ENCODE measurements at regions not wholly inside any gene's neighbourhood (a gene's known extent, or its start where the extent isn't known, plus 50 kb on each side); places are given as distances from the start of the nearest gene placed in this dataset.
"Not testable (repeated sequence)": the region's sequence is repeated elsewhere in the genome, so short reads cannot be mapped to it uniquely, and the experiment has no call there.

- no peak for DNase-seq
Observed at GRCh38 chr5:63085561-63085960, 506.9 kb downstream of the LRRC70 start.

GRCh38 chr5:63083689-63084088 lies 505.1 kb downstream of the LRRC70 start:
- DNase-seq = not testable (repeated sequence)

- no peak for DNase-seq
Observed at GRCh38 chr5:63081402-63081801, 502.8 kb downstream of the LRRC70 start.

GRCh38 chr5:63070001-63070400 lies 491.4 kb downstream of the LRRC70 start:
- DNase-seq = no peak

GRCh38 chr5:63055421-63055820 lies 476.8 kb downstream of the LRRC70 start:
- DNase-seq = no peak

GRCh38 chr5:63053019-63053638 lies 474.5 kb downstream of the LRRC70 start:
- DNase-seq = no peak

- no peak for DNase-seq
Observed at GRCh38 chr5:63050916-63051315, 472.3 kb downstream of the LRRC70 start.

- no peak for DNase-seq
Observed at GRCh38 chr5:63049935-63050334, 471.3 kb downstream of the LRRC70 start.

- DNase-seq = no peak
Observed at GRCh38 chr5:63043792-63044191, 465.2 kb downstream of the LRRC70 start.

- DNase-seq = no peak
Observed at GRCh38 chr5:63032343-63032742, 453.7 kb downstream of the LRRC70 start.

GRCh38 chr5:63029891-63030290 lies 451.3 kb downstream of the LRRC70 start:
- DNase-seq = no peak

GRCh38 chr5:63025679-63026078 lies 447.1 kb downstream of the LRRC70 start:
- no peak for DNase-seq

- DNase-seq = no peak
Observed at GRCh38 chr5:63022403-63022802, 443.8 kb downstream of the LRRC70 start.

- no peak for DNase-seq
Observed at GRCh38 chr5:63011158-63011557, 432.5 kb downstream of the LRRC70 start.

GRCh38 chr5:63008195-63008594 lies 429.6 kb downstream of the LRRC70 start:
- no peak for DNase-seq

- DNase-seq = not testable (repeated sequence)
Observed at GRCh38 chr5:62994842-62995241, 416.2 kb downstream of the LRRC70 start.

- DNase-seq = no peak
Observed at GRCh38 chr5:62985749-62986148, 407.1 kb downstream of the LRRC70 start.

- no peak for DNase-seq
Observed at GRCh38 chr5:62982348-62982747, 403.7 kb downstream of the LRRC70 start.

- DNase-seq = no peak
Observed at GRCh38 chr5:62980884-62981283, 402.3 kb downstream of the LRRC70 start.

- DNase-seq = no peak
Observed at GRCh38 chr5:62979472-62979871, 400.9 kb downstream of the LRRC70 start.

- DNase-seq = no peak
Observed at GRCh38 chr5:62977661-62978060, 399.0 kb downstream of the LRRC70 start.

- DNase-seq = no peak
Observed at GRCh38 chr5:62974623-62975022, 396.0 kb downstream of the LRRC70 start.

- DNase-seq = no peak
Observed at GRCh38 chr5:62969409-62970120, 390.9 kb downstream of the LRRC70 start.

- DNase-seq = no peak
Observed at GRCh38 chr5:62964428-62964827, 385.8 kb downstream of the LRRC70 start.

- no peak for DNase-seq
Observed at GRCh38 chr5:62960781-62961180, 382.2 kb downstream of the LRRC70 start.

Data from CD4-positive, alpha-beta T cell treated with Interleukin-1 beta for 1 hour (primary cell).